ENCODE measurements at regions not wholly inside any gene's neighbourhood (a gene's known extent, or its start where the extent isn't known, plus 50 kb on each side); places are given as distances from the start of the nearest gene placed in this dataset.

DNA sequence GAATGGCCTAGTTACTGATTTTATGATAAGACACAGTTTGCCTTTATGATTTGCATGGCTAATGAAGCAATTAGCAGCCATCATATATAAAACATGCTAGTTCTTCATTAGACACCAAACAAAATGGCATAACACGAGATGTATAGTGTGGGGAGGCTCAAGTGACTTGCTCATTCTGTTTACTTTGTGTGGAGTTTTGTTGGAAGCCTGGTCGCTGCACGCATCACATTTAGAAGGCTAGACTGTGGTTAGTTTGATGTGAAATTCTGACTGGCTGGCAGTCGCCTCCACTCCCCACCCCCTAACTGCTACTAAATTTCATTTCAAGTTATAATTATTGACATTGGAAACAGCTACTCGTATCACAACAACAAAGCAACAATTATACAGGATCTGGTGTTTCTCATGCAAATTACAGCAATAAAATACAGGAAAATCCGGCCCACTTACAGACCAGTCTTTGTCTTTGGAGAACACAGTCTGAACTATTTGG, 356.1 kb downstream of the LMO4 start:
- TF ChIP-seq, protein P1, sequence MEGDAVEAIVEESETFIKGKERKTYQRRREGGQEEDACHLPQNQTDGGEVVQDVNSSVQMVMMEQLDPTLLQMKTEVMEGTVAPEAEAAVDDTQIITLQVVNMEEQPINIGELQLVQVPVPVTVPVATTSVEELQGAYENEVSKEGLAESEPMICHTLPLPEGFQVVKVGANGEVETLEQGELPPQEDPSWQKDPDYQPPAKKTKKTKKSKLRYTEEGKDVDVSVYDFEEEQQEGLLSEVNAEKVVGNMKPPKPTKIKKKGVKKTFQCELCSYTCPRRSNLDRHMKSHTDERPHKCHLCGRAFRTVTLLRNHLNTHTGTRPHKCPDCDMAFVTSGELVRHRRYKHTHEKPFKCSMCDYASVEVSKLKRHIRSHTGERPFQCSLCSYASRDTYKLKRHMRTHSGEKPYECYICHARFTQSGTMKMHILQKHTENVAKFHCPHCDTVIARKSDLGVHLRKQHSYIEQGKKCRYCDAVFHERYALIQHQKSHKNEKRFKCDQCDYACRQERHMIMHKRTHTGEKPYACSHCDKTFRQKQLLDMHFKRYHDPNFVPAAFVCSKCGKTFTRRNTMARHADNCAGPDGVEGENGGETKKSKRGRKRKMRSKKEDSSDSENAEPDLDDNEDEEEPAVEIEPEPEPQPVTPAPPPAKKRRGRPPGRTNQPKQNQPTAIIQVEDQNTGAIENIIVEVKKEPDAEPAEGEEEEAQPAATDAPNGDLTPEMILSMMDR (conservative IDR thresholded peaks at IDR 0.05) = no peak
- TF ChIP-seq ZFX (IDR thresholded peaks at IDR 0.05) = no peak
- H3K27ac ChIP-seq = no peak overlapping the region

DNA sequence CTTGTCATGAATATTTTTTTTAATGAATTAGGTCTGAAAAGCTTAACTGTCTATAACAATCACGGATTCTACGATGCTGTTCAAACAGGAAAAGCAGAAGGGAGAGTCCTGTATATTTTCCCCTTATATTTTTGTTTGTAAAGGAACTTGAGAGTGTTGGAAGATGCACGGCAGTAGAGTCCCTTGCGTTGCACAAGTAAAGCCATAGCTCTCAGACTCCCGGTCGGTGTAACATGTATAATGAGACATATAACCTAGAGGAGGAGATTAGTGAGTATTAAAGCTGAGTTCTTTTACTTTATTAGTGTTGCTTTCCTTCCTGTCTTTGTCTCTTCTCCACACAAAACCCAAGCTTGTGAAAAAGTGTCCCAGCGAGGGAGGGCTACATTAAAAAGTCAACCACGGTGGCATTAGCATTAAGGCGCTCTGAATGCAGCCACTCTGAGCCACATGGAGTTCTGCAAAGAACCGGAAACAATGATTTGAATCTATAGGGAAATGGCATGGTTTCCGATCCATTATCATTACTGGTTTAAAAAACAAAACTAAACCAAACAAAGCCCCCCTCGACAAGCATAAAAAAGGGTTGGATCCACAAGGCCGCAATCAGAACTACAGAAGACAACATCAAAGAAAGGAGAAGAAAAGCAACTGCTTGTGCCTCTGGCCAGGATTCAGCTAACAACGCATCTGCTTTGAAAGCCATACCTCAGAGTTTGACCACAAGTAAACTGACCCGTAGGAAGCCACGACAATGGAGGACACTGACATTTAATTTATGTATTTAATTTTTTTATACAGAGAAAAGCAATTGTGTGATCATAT, 356.8 kb downstream of the LMO4 start:
- H3K27ac ChIP-seq = no peak overlapping the region
- TF ChIP-seq ZFX (IDR thresholded peaks at IDR 0.05) = no peak
- TF ChIP-seq, protein P1 (conservative IDR thresholded peaks at IDR 0.05) = no peak

GRCh38 chr1:87686136-87686495, 357.4 kb downstream of the LMO4 start:
- no peak for TF ChIP-seq ZFX (IDR thresholded peaks at IDR 0.05)
- TF ChIP-seq, protein P1 (conservative IDR thresholded peaks at IDR 0.05) = no peak
- no peak overlapping the region for H3K27ac ChIP-seq

GRCh38 chr1:87686671-87687070, 358.0 kb downstream of the LMO4 start:
- no peak overlapping the region for H3K27ac ChIP-seq
- TF ChIP-seq ZFX (IDR thresholded peaks at IDR 0.05) = no peak
- TF ChIP-seq, protein P1 (conservative IDR thresholded peaks at IDR 0.05) = no peak

DNA sequence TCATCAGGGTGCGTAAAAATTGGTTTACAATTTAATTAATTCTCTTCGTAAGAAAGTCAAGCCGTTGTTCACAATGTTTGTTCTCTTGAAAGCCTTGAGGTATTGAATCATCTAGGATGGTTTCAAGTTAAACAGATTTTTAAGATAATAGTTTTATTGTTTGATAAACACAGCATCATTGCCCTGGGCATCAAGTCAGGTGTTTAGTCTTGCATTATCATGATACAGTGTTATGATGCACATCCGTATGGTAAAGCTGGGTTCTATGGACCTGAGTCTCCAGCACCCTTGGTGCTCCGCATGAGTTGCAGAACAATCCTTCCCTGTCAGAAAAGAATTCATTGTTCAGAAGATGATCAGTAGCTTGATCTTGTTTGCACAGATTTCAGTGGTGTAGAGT, 359.5 kb downstream of the LMO4 start:
- TF ChIP-seq ZFX (IDR thresholded peaks at IDR 0.05) = no peak
- TF ChIP-seq, protein P1 (conservative IDR thresholded peaks at IDR 0.05) = no peak
- H3K27ac ChIP-seq = no peak overlapping the region

GRCh38 chr1:87689487-87689886, 360.8 kb downstream of the LMO4 start:
- no peak overlapping the region for H3K27ac ChIP-seq
- TF ChIP-seq ZFX (IDR thresholded peaks at IDR 0.05) = no peak
- TF ChIP-seq, protein P1 (conservative IDR thresholded peaks at IDR 0.05) = no peak

DNA sequence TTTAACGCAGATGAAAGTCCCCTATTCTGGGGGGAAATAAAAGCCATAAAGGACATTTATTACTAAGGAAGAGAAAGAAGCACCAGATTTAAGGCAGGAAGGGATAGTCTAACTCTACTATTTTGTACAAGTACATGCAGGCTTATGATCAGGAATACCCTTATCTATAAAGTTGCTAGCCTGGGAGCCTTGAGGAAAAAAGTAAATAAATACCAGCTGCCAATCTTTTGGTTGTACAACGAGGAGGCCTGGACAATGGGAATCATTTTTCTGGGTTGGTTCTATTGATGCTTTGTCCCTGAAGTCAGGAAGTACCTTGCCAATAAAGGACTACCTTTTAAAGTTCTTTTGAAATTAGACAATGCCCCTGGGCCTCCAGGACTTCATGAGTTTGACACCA, 367.8 kb downstream of the LMO4 start:
- TF ChIP-seq ZFX (IDR thresholded peaks at IDR 0.05) = no peak
- TF ChIP-seq, protein P1 (conservative IDR thresholded peaks at IDR 0.05) = no peak

More for the DNA sequence above, 367.8 kb downstream of the LMO4 start:
- H3K27ac ChIP-seq = no peak overlapping the region

Measured in C4-2B (cell line).